ENCODE measurements at regions not wholly inside any gene's neighbourhood (a gene's known extent, or its start where the extent isn't known, plus 50 kb on each side); places are given as distances from the start of the nearest gene placed in this dataset.

- WGBS (ENCODE audit: insufficient coverage, low coverage, missing lambda C conversion rate): 55% methylated on average over 9 of the region's 9 CpGs
- Histone ChIP-seq H3K27me3 (ENCODE audit: control insufficient read depth in 2 of 2, insufficient read depth in 2 of 2, low read length in 2 of 2) (no peaks in the 10 kb centered on the region), H3K4me2 (ENCODE audit: insufficient read depth, low read length) (no peak overlapping the region), H2AFZ (ENCODE audit: low read depth, low read length) (peak overlapping the region; percentile 34), H3K9me1 (ENCODE audit: control insufficient read depth, insufficient read depth, low read length) (no peaks in the 10 kb centered on the region), H3K36me3 (ENCODE audit: control insufficient read depth, insufficient read depth, low read length) (no peaks in the 10 kb centered on the region), H3K9me3 (replicated peaks; ENCODE audit: control insufficient read depth, insufficient read depth, low read depth, low read length) (no peaks in the 10 kb centered on the region), H4K20me1 (replicated peaks; ENCODE audit: control insufficient read depth, insufficient read depth, low read length) (no peaks in the 10 kb centered on the region), H3K4me3 (no peak overlapping the region), H3K9ac (ENCODE audit: insufficient read depth in 1 of 2, low read depth in 2 of 2, low read length in 2 of 2) (no peak overlapping the region), H3K79me2 (ENCODE audit: control insufficient read depth, insufficient read depth, low read length) (no peaks in the 10 kb centered on the region), H3K27ac (ENCODE audit: extremely low read depth, low read depth, low read length) (no peak overlapping the region), H3K4me1 (replicated peaks in 1 of 2; ENCODE audit: control insufficient read depth in 2 of 2, insufficient read depth in 2 of 2, low read length in 2 of 2) (peaks cover 7 to 15% of the 10 kb centered on the region in 2 experiments)
- intact Hi-C loops (cut with micrococcal nuclease): no loop called here
- BruUV-seq (replicated peaks): no TSS peak
- ATAC-seq (no peak), FAIRE-seq (no peak), DNase-seq (ENCODE audit: extremely low read depth in 1 of 4, low spot score in 3 of 4) (no peak)
- in situ Hi-C loops (cut with MboI): no loop called here
- CTCF ChIA-PET (ENCODE audit: low intra/inter-chr PET ratio): no interaction called here
- POLR2A ChIA-PET: interaction anchor here (1.0 kb wide), 1 partner anchor 10 kb away, joined by 3 read pairs; no protein-coding TSS in a partner anchor
- TF ChIP-seq OTX1 (CRISPR knock-in tag; IDR thresholded peaks at IDR 0.05) (no peak), COPS2 (conservative IDR thresholded peaks at IDR 0.05) (no peak), IRF2 (CRISPR knock-in tag; IDR thresholded peaks at IDR 0.05) (no peak), ZSCAN29 (IDR thresholded peaks at IDR 0.05) (no peak), ZNF398 (CRISPR knock-in tag; IDR thresholded peaks at IDR 0.05) (no peak), SRSF9 (IDR thresholded peaks at IDR 0.05; ENCODE audit: borderline replicate concordance, low read depth, low read length) (no peak), ZNF354B (CRISPR knock-in tag; IDR thresholded peaks at IDR 0.05) (no peak), ZNF316 (IDR thresholded peaks at IDR 0.05) (peak; percentile 72), ZNF134 (CRISPR knock-in tag; conservative IDR thresholded peaks at IDR 0.05) (no peak), ESRRB (CRISPR knock-in tag; IDR thresholded peaks at IDR 0.05; ENCODE audit: borderline replicate concordance) (no peak), PHF8 (IDR thresholded peaks at IDR 0.05; ENCODE audit: borderline replicate concordance, low read length) (no peak), ATF4 (CRISPR knock-in tag; IDR thresholded peaks at IDR 0.05) (no peak), MAFF (IDR thresholded peaks at IDR 0.05; ENCODE audit: low read length) (peak; percentile 51; the same call in 1 of the 2 replicates)
Measured at GRCh38 chr3:187519428-187519890, 150.7 kb downstream of the SST start.

All from K562 (cell line).